CD1c-positive myeloid dendritic cell (primary cell): ENCODE measurements at regions not wholly inside any gene's neighbourhood (a gene's known extent, or its start where the extent isn't known, plus 50 kb on each side); places are given as distances from the start of the nearest gene placed in this dataset.

Source experiments
- DNase-seq: peaks from one replicate; pipeline ENCODE4 v3.0.0-alpha.2; 2016; ENCODE audit errors: extremely low spot score

DNA sequence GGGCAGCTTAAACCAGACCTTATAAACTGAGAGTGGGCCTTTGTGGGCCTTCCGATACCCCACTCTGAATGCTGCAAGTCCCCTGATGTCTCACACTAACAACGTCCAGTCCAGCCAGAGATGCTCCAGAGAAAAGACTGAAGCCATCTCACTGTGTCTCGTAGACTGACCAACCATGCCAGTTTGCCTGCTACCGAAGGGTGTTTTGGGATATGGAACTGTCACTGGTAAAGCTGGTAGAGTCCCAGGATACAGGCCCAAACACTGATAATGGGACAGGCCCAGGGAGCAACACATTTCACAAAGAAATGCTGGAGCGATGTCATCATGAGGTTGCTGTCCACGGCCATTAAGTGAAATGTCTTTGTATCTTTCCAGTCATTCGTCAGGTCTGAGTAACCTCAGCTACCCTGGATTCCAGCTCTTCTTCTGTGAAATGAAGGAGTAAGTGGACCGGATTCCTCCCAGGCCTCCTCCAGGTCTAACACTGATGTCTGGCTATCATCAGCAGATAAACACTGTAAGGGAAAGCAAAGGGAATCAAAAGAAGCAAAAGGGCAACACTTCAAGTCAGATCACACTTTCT is 81.6 kb downstream of the SLC5A7 start:
- DNase-seq, result no peak

DNA sequence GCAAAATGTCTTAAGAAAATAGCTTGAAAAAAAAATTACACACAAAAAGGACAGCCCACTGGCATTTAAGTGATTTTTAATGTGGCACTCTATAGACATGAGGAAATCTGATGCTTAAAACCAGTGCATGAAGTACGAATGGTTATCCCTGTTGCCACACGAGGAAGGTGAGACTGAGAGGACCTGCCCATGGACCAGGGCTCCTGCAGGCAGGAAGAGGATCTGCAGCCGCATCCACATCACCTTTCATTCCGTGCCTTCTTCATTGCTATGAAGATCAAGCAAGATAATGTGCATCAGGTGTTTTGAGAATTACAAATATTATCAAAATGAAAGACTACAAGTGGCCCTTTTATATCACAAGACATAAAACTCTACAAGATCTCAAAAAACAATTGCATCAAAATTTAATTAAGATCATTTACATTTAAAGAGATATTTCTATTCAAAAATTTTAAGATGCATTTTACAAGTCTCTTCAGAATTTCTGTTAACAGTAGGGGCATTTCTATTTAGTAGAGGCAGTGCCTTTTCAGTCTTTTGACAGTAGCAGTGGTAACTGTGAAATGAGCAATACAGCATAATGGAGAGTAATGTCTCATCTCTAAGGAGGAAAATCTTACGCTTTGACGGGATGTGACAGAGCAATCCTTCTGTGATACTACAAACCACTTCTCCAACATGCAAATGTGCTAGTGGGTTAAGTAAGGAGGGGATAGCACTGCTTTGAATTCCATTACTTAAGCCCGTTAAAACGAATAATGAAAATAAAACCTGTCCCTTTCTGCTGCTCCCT is 83.4 kb downstream of the SLC5A7 start:
- DNase-seq, result no peak

- DNase-seq, result no peak
Observed at GRCh38 chr2:108073415-108074072, 87.2 kb downstream of the SLC5A7 start.

DNA sequence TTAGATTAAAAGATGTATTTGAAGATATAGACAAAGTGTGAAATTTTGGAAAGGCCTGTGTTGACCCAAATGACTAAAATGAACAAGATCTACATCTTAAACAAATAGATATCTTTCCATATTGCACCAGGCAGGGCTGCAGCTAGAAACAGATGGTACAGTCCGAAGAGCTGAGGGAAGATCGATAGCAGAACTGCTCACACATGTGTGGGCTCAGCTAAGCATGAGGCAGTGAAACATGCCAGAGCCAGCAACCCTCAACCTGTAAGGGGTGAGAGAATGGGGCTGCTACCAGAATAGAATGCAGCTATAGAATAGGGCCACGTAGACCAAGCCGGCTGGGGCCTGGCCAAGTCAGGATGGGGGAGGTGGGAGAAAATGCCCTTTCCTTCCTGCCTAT is 87.8 kb downstream of the SLC5A7 start:
- no peak for DNase-seq

- DNase-seq, result no peak
Observed at GRCh38 chr2:108074946-108075345, 88.6 kb downstream of the SLC5A7 start.

- DNase-seq, result no peak
Observed at GRCh38 chr2:108076527-108076926, 90.2 kb downstream of the SLC5A7 start.

- DNase-seq, result no peak
Observed at GRCh38 chr2:108079736-108080135, 93.4 kb downstream of the SLC5A7 start.

GRCh38 chr2:108080177-108080576 is 93.9 kb downstream of the SLC5A7 start:
- no peak for DNase-seq

- DNase-seq, result no peak
Observed at GRCh38 chr2:108082978-108083377, 96.7 kb downstream of the SLC5A7 start.

- DNase-seq, result no peak
Observed at GRCh38 chr2:108084311-108084710, 98.0 kb downstream of the SLC5A7 start.

GRCh38 chr2:108092886-108093285 is 106.6 kb downstream of the SLC5A7 start:
- DNase-seq, result no peak

DNA sequence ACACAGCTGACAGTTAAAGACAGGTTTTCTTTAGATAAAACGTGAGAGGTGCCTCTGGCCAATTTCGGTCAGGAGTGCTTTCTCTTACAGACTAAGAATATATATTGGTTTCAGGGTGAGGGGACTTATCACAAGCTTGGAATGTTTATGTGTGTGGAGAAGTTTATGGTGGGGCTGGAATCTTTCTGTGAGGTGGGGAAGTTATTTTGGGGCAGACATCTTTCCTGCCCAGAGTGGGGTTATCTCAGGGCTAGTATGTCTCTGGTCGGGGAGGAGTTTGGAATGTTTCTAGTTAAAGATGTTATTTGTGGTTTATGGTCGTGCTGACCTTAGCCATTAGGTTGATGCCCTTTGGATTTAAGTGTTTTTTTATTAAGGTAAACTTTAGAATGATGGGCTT is 115.2 kb downstream of the SLC5A7 start:
- no peak for DNase-seq

- DNase-seq, result no peak
Observed at GRCh38 chr2:108106731-108107130, 120.4 kb downstream of the SLC5A7 start.

DNA sequence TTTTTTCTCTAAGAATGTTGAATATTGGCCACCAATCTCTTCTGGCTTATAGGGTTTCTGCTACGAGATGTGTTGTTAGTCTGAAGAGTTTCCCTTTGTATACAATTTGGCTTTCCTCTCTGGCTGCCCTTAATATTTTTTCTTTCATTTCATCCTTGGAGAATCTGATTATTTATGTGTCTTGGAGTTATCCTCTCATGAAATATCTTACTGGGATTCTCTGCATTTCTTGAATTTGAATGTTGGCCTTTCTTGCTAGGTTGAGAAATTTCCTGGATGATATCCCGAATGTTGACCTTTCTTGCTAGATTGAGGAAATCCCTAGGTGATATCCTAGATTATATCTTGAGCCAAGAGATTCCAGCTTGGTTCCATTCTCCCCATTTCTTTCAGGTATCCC is 125.6 kb downstream of the SLC5A7 start:
- DNase-seq, result no peak

GRCh38 chr2:108115868-108116267 is 123.9 kb upstream of the SULT1C3 start:
- DNase-seq, result no peak

GRCh38 chr2:108118996-108119395 is 120.8 kb upstream of the SULT1C3 start:
- no peak for DNase-seq

GRCh38 chr2:108119492-108119891 is 120.3 kb upstream of the SULT1C3 start:
- DNase-seq, result no peak

DNA sequence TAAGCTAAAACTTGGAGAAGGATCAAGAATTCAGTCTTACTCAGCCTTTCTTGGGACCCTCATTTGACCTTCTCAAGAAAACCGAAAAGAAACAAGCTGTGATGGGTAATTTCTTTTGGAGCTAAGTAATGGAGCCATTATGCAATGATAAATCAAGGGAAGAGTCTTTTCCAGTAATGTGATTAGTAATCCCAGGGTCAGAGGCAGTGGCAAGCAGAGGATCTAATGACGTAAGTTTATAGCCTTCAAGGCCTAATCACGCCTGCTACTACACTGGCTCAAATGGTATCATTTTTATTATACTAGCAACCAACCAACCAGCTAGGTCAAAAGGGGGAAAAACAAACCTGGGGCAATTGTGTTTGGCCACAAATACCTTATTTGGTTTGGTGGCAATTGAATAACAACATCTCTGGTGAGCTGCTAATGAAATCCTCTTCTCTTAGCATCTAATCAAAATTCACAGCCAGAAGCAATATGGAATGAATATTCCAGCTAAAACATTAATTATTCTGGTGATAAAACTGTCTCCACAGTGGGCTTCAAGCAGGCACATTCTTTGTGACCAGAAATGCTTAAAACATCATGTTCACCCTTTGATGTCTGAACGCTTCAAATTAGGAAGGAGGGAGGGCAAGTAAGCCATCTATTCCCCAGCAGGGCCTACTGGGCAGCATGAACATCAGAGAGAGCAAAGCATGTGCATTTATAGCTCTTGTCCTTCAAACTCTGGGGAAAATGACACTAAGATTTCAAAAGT is 114.9 kb upstream of the SULT1C3 start:
- no peak for DNase-seq

- no peak for DNase-seq
Observed at GRCh38 chr2:108125581-108125980, 114.2 kb upstream of the SULT1C3 start.

- DNase-seq, result no peak
Observed at GRCh38 chr2:108128249-108128648, 111.5 kb upstream of the SULT1C3 start.

DNA sequence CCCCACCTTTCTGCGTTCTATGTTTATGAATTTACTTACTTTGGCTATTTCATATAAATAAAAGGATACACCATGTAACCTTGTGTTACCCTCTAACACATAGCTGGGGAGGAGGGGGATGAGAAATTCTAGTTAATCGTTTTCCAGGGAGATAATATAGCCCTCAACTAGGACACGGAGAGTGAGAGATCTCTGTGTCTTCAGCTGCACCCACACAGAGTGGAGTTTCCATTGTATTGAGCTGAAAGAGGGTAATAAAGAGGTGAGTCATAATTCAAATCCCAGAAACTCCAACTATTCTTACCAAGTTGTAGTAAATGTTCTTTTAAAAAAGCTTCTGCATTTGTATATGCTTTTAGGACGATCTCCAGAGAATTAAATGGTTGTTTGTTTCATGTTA is 110.1 kb upstream of the SULT1C3 start:
- DNase-seq, result no peak

GRCh38 chr2:108133457-108133856 is 106.3 kb upstream of the SULT1C3 start:
- no peak for DNase-seq
